ENCODE measurements at regions not wholly inside any gene's neighbourhood (a gene's known extent, or its start where the extent isn't known, plus 50 kb on each side); places are given as distances from the start of the nearest gene placed in this dataset.

DNA sequence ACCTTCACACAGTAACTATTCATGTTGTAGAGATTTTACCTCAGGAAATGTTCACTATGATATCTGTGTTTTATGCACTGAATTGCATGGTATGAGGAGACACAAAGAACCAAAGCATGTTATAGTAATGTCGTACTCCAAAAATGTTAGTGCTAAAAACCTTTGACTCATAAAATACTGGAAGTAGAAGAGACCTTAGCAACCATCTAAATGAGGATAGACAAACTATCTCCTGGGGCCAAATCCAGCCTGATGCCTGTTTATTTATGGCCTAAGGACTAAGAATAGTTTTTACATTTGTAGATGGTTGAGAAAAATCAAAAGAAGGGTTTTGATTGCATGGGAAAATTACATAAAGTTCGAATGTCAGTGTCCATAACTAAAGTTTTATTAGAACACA, 535.1 kb downstream of the INHBA start:
- TF ChIP-seq, protein P1, sequence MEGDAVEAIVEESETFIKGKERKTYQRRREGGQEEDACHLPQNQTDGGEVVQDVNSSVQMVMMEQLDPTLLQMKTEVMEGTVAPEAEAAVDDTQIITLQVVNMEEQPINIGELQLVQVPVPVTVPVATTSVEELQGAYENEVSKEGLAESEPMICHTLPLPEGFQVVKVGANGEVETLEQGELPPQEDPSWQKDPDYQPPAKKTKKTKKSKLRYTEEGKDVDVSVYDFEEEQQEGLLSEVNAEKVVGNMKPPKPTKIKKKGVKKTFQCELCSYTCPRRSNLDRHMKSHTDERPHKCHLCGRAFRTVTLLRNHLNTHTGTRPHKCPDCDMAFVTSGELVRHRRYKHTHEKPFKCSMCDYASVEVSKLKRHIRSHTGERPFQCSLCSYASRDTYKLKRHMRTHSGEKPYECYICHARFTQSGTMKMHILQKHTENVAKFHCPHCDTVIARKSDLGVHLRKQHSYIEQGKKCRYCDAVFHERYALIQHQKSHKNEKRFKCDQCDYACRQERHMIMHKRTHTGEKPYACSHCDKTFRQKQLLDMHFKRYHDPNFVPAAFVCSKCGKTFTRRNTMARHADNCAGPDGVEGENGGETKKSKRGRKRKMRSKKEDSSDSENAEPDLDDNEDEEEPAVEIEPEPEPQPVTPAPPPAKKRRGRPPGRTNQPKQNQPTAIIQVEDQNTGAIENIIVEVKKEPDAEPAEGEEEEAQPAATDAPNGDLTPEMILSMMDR (IDR thresholded peaks at IDR 0.05; ENCODE audit: poor library complexity) = no peak
- TF ChIP-seq EZH2phosphoT487 (IDR thresholded peaks at IDR 0.05; ENCODE audit: low read depth, severe bottlenecking, unreplicated experiment) = no peak
